Mucosa of gallbladder (tissue), 1 donor: ENCODE measurements at regions not wholly inside any gene's neighbourhood (a gene's known extent, or its start where the extent isn't known, plus 50 kb on each side); places are given as distances from the start of the nearest gene placed in this dataset.

Experiments
- DNase-seq: peaks from one replicate; pipeline ENCODE4 v3.0.0-alpha.2; 2020; ENCODE audit warnings: low spot score
- donor health status: DM: no; HTN: no; CAD: no.

- DNase-seq, result no peak
Observed at GRCh38 chr9:81259896-81260295, 429.5 kb downstream of the TLE1 start.

- DNase-seq, result no peak
Observed at GRCh38 chr9:81256368-81256767, 433.0 kb downstream of the TLE1 start.

GRCh38 chr9:81250606-81251005, 438.7 kb downstream of the TLE1 start:
- DNase-seq, result no peak

- DNase-seq, result no peak
Observed at GRCh38 chr9:81250041-81250440, 439.3 kb downstream of the TLE1 start.

- DNase-seq, result no peak
Observed at GRCh38 chr9:81245254-81245956, 443.9 kb downstream of the TLE1 start.

- no peak for DNase-seq
Observed at GRCh38 chr9:81244631-81245030, 444.7 kb downstream of the TLE1 start.

GRCh38 chr9:81242866-81243265, 446.5 kb downstream of the TLE1 start:
- no peak for DNase-seq

- DNase-seq, result no peak
Observed at GRCh38 chr9:81239388-81239787, 450.0 kb downstream of the TLE1 start.

- no peak for DNase-seq
Observed at GRCh38 chr9:81237565-81238231, 451.6 kb downstream of the TLE1 start.

GRCh38 chr9:81234924-81235610, 454.3 kb downstream of the TLE1 start:
- DNase-seq, result no peak

- no peak for DNase-seq
Observed at GRCh38 chr9:81231011-81231410, 458.3 kb downstream of the TLE1 start.

- DNase-seq, result no peak
Observed at GRCh38 chr9:81227507-81228245, 461.7 kb downstream of the TLE1 start.

- peak; percentile 59 for DNase-seq
Observed at GRCh38 chr9:81225596-81225995, 463.8 kb downstream of the TLE1 start.

- peak; percentile 41 for DNase-seq
Observed at GRCh38 chr9:81224166-81225081, 464.9 kb downstream of the TLE1 start.

GRCh38 chr9:81214975-81215374, 474.4 kb downstream of the TLE1 start:
- no peak for DNase-seq

GRCh38 chr9:81213456-81213855, 475.9 kb downstream of the TLE1 start:
- DNase-seq, result no peak

- DNase-seq, result no peak
Observed at GRCh38 chr9:81211741-81212140, 477.6 kb downstream of the TLE1 start.

GRCh38 chr9:81207651-81208050, 481.7 kb downstream of the TLE1 start:
- no peak for DNase-seq

- DNase-seq, result no peak
Observed at GRCh38 chr9:81202292-81202691, 487.1 kb downstream of the TLE1 start.

- no peak for DNase-seq
Observed at GRCh38 chr9:81195206-81195605, 494.1 kb downstream of the TLE1 start.
